HuH-7.5 (cell line): ENCODE measurements at regions not wholly inside any gene's neighbourhood (a gene's known extent, or its start where the extent isn't known, plus 50 kb on each side); places are given as distances from the start of the nearest gene placed in this dataset.
"Not testable (repeated sequence)": the region's sequence is repeated elsewhere in the genome, so short reads cannot be mapped to it uniquely, and the experiment has no call there.

Source experiments
- DNase-seq: peaks from one replicate; pipeline ENCODE4 v3.0.0; 2011; ENCODE audit warnings: low spot score

DNA sequence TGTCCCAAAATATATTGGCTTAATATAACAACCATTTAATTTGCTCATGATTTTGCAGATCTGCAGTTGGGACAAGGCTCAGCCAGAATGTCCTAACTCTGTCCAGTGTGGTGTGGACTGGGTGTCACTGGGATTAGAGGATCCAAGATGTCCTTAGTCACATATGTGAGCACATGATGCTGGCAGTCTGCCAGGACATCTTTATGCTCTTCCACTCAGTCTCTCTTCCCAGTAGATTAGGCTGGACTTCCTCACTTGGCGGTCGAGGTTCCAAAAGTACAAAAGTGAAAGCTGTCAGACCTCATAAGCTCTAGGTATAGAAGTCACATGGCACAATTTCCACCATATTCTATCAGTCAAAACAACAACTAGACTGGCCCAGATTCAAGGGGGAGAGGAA is 167.9 kb upstream of the NTF3 start:
- no peak for DNase-seq

DNA sequence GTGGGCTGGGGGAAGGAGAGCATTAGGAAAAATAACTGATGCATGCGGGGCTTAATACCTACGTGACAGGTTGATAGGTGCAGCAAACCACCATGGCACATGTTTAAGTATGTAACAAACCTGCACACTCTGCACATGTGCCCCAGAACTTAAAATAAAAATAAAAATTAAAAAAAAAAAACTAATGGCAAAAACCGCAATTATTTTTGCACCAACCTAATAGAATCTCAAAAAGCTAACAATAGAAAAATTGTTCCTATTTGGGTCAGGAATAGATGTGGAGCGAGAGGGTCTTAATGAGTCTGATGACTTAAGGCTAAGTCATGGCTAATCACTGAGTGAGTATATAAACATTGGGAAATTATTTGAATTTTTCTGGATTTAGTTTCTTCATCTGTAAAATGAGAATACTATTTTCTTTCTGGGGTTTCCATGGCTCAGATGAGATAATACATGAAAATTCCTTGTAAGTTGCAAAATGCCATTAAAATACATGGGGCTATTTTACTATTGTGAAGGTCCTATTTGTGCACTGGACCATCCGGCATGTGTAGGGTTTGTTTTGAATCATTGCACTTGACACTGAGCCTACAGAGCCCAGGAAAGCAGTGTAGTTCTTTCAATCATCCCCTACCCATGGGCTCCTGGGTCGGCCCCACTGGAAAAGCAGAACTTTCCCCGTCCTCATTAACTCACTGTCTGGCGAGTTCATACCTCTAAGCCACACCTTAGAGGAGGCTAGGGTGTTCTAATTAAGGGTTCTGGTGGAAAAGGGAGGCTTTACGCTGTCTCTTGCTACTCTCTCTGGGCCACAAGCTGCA is 164.1 kb upstream of the NTF3 start:
- DNase-seq, result no peak

DNA sequence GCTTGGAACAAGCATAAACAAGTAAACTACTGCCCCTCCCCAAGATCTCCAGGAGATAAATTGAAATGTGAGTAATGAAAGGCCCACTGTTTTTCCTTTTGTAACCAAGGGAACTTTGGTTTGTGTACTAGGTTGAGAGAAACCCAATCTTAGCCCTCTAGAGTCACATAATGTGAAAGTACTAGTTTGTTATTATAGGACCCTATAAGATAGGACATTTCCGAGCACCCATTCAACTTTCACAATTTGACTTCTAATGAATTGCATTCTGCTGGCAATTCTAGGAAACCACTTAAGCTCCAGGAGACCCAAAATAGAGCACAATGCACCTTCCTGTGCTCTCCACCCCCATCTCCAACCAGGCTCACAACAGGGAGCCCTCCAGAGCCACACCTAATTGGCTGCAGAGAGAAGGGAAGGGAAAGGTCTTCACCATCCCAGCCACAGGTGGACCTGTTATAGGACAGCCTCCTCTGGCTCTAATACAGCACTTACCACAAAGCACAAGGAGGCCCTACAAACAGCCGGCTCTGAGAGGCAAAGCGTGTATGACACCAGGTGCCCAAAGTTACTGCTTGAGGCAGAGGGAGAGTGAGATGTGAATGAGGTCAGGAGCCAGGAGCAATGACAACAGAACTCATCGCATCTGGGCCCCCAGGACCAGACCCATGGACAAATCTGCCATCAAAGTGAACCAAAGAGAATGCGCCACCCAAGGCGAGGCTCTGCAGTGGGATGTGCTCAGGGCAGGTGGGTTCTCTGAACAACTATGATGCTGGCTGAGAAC is 163.3 kb upstream of the NTF3 start:
- no peak for DNase-seq

DNA sequence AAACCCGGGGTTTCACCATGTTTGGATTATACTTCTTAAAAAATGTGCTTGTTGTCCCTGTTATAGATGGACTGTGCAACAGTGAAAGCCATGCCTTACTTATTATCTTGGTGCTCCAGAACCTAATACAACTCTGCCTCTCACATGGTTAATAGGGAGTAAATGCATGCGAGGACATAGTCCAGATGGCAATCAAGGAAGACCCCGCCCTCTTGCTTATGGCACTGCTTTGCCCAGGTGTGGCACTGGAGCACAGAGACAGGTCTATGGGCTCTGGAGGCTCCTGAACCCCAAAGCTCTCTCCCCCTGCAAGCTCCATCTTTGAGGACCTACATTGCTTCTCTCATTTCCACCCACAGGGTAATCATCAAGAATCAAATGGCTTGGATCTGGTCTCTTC is 162.1 kb upstream of the NTF3 start:
- no peak for DNase-seq

DNA sequence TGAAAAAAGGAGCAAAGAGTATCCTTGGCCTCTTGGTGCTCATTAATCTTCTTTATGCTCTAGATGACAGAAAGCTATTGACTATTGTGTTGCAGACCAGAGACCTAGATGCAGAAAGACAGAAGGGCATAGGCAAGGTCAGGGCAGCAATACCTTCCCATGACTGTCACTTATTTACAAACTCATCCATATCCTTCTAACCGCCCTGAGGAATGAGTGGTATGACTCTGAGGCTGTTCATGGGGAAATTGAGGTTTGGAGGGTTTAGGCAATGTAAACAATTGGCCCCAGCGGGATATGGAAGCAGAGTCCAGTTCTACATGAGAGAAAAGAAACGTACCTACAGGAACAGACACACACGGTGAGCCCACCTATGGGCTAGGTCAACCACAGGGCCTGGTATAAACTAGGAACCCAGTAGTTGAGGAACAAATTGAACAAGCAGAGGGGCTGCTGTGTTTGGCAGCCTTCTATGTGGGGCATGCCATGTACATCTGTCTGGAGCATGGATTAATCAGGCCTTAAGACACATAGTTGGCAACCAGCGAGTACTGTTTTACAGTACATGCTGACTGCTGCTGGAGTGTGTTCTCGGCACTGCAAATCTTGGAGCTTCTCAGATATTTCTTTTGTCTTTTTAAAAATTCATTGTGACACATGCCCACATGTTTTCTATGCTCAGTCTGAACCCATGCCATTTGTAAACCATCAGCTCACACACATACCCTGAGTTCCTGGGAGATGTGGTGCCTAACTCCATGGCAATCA is 159.7 kb upstream of the NTF3 start:
- DNase-seq, result no peak

DNA sequence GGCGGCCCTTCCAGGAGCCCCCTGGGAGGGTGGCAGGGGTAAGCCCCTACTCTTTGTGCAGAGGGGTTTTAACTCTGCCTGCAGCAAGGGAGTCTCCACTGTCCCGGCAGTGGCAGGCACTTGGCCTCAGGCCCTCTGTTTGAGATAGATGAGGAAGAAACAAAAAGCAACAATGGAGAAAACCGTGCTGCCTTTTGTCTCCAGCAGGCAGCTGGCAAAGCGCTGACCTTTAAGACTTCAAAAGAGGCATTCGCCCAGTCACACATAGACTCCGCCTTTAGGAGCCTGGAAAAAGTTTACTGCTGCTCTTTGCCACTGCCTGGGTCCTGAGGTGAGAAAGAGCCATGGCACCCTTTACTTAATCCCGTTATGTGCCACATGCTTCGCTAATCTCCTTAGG is 158.2 kb upstream of the NTF3 start:
- DNase-seq, result no peak

DNA sequence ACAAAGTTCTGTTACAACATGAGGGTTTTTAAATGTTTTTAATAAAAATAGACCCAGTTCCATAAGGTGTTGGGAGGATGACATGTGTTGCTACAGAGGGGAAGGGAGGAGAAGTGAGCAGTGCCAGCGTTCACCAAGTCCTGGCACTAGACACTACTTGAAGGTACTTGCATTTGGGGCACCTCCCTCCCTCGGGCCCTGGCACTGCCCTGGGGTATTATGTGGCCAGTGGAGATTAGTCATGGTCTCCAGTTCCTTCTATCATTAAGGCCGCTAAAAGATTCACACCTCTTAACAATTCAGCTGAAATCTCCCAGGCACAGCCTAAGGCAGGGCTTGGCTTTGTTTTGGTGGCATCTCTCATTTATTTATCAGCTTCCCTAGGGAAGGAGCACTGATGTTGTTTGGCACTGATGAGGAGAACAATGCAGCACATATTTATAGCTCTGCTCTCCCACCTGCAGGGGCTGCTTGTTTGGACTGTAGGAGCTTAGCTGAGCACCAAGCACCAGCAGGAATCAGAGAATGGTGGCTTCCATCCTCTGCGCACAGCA is 155.5 kb upstream of the NTF3 start:
- no peak for DNase-seq

DNA sequence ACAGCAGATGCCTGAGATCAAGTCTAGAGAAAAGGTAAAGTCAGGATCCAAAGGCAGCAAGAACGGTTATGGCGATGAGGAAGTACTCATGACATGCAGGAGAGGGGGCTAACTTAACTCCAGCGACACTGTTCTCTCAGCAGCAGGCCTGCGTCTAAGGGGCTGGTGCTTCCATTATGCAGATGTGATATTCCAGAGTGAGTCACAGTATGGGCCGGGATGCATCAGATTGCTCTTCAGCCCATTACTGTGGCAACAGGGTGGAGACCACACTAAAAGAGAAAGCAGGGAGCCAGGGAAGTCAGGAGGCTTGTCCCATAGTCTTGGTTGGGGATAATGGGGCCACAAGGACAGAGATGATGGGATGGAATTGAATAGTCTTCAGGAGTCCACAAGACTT is 151.8 kb upstream of the NTF3 start:
- no peak for DNase-seq

DNA sequence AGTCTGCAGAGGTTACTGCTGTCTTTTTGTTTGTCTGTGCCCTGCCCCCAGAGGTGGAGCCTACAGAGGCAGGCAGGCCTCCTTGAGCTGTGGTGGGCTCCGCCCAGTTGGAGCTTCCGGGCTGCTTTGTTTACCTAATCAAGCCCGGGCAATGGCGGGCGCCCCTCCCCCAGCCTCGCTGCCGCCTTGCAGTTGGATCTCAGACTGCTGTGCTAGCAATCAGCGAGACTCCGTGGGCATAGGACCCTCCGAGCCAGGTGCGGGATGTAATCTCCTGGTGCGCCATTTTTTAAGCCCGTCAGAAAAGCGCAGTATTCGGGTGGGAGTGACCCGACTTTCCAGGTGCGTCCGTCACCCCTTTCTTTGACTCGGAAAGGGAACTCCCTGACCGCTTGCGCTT is 141.5 kb upstream of the NTF3 start:
- not testable (repeated sequence) for DNase-seq

DNA sequence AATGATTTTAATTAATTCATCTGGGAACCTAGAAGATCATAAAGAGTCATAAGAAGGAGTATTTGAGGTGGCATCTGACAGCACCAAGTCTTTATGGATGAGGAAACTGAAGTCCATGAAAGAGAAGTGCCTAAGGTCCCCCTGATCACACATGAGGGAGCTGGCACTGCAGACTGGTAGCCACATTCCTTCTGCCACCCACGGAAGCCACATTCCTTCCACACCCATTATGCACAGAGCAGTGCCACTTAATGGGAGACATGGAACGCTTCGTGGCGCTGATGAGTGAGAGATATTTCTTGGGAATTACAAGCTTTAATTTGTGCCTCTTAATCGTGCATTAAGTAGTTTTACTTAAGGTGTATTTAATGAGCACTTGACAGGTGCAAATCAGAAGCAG is 139.3 kb upstream of the NTF3 start:
- DNase-seq, result no peak

DNA sequence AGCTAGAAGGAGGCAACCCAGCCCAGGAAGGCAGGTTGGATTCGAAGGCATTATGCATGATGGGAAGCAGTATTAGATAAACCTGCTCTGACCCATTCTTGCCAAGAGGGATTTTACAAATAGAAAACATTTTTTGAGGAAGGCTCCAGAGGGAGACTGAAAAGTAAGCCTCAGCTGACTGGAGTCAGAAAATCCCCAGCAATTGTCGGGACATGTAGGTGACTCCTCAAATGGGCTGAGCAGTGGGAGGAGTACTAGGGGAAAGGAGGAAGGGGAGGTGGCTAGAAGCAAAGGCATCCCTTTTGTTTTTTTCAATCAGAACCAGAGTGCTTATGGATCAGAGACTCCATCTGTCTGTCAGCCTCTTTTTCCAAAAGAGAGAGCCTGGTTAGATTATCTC is 138.1 kb upstream of the NTF3 start:
- no peak for DNase-seq

DNA sequence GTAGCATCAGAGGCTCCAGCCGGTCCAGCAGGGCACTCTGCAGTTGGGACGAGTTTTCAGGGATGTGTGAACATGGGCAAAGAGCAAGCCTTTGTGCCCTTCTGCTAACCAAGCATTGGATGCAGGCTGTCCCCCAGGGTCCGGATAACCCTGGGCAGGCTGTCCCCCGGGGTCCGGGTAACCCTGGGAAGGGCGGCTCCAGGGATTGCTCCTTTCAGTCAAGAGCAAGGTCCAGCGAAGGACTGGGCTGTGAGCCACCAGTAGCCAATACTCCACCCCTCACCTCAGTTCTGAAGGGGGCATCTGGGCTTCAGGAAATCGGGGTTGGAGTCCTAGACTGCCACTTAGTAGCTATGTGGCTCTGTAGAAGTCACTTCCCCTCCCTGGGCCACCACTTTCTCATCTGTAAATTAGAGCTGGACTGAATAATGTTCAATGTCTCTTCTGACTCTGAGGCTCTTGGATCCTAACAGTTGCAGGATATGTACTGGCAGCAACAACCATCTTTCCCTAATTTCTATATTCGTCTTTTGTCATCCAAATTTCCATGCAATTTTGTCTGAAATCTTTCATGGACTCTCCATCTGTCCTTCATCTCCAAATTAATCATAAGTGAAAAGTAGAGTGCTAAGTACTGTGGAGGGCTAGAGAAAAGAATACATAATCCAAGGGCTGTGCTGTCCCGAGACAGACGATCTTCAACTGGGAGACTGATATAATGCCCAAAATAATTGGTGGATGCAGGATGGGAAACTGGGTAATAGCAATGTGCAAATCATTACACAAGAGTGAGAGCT is 137.4 kb upstream of the NTF3 start:
- no peak for DNase-seq

DNA sequence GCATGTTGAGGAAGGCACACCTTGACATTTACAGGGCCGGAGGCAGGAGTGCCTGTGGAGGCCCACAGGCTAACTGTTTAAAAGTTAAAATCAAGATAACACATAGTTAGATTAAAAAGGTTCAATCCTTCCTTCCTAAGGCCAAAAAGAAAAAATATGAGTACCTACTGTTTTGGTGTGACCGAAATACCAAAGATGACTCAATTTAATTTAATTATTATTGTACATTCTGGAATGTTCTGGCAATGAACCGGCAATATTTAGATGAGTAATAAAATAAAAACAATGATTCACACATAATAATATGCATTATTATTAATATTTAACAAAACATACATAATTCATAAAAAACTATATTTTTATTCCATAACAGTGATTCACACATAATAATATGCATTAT is 136.8 kb upstream of the NTF3 start:
- DNase-seq, result no peak

DNA sequence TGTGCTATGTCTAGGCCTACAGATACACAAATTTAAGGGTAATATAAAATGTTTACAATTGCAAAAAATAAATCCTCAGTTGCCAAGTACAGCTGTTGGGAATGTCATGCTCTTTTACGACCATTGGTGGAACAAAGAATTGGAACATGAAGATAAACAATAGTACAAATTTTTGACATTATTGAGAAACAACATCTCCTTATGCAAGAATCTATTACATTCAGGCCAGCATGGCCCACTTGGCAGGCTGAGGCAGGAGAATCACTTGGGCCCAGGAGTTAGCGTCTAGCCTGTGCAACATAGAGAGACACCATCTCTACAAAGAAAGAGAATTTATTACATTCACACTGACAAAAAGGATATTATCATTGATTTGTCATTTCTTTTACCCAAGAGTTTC is 135.9 kb upstream of the NTF3 start:
- no peak for DNase-seq

DNA sequence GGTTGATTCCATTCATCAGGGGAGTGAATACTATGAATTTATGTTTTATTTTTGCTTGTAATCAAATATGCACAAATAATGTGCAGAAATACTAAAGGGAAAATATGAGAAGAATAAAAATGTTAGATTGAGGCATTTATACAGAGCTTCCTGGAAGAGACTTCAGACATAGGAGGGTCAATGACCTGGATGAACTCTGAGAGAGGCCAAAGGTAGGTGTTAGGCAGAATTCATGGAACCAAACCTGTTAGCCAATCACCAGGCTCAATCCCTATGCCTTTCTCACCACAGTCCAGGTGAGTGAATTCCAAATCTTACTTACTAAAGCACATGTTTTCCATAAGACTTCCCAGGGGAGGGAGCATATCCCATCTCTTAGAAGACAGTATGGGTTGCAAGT is 130.4 kb upstream of the NTF3 start:
- no peak for DNase-seq

DNA sequence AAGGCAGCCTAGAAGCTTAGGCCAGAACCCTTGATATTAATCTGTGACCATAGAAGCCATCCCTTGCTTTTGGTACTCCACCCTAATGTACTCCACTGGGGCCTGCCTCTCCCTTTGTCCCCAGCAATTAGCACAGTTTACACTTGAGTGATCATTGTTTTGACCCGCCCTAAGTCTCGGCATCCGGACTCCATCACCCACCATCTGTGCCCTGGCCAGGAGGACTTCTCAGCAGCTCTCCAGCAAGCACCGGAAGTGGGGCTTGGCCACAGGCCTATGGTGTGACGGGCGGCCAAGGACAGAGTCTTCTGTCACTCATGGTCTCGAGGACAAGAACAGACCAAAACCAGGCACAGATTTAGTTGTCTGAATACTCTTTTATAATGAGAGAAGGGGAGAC is 126.5 kb upstream of the NTF3 start:
- no peak for DNase-seq

DNA sequence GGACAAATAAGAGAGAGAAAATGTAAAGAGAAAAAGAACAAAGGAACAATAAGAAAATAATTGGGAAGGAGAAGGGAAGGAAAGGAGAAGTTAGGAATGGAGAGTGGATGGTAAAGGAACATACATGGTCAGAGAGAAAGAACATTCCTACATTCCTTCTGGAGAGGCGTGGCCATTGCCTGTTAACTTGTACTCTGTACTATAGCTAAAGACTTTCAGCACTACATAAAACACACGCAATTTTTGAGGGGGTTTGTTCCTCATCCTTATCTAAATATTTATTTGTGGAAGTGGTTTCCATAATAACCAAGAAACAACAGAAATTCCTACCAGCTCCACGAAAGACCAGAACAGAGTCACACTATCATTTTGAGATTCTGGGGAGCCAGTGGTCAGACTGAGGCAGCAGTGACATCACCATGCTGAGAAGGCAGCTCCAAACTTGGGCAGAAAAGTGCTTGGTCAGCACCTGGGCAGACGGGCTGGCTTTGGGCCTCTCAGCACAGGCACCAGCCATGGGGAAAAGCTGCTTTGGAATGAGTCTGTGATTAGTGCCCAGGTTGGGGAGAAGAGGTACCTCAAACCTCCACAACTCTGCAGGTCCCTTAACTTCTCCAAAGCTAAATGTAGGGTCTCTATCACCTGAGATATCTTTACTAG is 125.9 kb upstream of the NTF3 start:
- DNase-seq, result no peak

DNA sequence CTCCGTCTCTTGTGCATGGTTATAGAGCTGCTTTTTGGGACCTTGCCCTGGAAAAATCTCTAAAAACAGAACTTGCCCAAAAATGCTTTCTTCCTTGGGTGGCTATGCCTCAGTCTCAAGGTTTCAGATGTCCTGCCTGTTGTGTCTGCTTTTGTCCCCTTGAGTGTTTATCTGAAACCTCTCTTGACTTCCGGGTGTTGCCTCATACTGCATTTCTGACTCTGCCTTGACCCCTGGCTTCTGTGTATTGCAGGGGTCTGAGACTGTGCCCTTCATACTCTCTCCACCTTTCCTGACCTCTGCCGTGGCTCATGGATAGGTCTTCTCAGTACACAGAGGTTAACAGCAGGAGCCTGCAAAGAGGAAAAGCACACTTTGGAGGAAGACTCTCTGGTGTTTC is 124.8 kb upstream of the NTF3 start:
- peak; percentile 17 for DNase-seq

DNA sequence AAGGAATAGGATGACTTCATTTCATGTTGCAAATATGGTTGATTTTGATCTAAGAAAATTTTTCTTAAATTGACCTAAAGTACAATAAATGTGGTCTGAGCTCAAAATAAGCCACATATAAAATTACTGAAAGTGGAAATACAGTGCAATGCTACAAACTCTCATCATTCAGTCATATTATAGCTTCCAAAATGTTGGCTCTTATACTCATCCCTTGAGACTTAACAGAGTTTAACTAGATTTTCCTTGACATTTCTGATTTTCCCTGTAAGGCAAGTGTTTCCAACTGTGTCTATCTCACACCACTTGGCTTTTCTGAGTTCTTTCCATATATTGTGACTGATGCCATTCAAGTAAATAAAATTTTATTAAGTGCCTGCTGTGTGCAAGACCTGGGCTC is 123.7 kb upstream of the NTF3 start:
- no peak for DNase-seq

DNA sequence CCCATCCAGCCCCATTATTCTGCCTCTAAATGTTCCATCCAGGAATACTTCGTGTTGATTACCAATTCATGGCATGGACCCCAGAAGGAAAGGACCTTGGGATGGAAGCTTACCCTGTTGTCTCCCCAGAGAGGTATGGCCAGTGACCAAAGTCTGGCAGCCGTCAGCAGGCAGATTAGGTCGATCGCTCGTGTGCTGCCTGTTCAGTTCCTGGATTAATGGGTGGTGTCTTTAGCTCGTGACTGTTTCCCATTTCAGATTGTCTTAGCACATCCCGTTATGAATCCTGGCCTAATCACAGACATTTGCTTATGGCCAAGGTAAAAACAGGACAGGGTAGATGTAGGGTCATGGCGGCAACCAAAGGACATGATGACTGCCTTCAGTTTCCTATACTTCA is 122.9 kb upstream of the NTF3 start:
- DNase-seq, result no peak

DNA sequence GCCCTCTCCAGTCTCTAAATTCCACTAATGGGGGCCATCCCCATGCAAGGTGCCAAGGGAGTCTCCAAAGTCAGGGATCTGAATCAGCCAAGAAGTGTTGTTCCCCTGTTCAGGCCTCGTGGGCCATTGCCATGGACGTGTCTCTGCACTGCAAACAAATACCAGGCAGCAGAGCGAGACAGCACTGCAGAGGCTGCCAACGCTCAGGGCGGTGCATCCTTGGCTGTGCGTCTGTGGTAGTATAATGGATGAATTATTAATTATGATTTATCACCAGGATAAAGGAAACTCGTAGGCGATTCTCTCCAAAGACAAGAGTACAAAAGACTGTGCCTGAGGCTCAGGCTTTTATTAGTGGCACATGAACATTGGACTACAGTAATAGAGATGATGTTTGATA is 122.3 kb upstream of the NTF3 start:
- DNase-seq, result no peak
